K562 (cell line): ENCODE measurements at regions not wholly inside any gene's neighbourhood (a gene's known extent, or its start where the extent isn't known, plus 50 kb on each side); places are given as distances from the start of the nearest gene placed in this dataset.

Source experiments
- ARID1B ChIP-seq: fragments of 450-650 bp; IDR thresholded peaks from 2 replicates; pipeline ENCODE4 v1.6.1; 2016; ENCODE audit warnings: antibody characterized with exemption, mild to moderate bottlenecking, inconsistent platforms
- CBX1 ChIP-seq: sonication (generic); IDR thresholded peaks from 2 replicates; pipeline ENCODE4 v1.6.1; 2016; ENCODE audit warnings: antibody characterized with exemption, low read depth, mild to moderate bottlenecking
- CBX5 ChIP-seq: IDR thresholded peaks from 2 replicates; pipeline ENCODE4 v1.6.1; 2014; ENCODE audit warnings: low read depth, borderline replicate concordance
- FOXA1 ChIP-seq: fragments of 450-650 bp; IDR thresholded peaks from 2 replicates; pipeline ENCODE4 v1.6.1; 2016; ENCODE audit warnings: mild to moderate bottlenecking, borderline replicate concordance
- HDAC2 ChIP-seq: fragments of 450-650 bp; IDR thresholded peaks from 2 replicates; pipeline ENCODE4 v1.6.1; 2016; ENCODE audit warnings: mild to moderate bottlenecking
- NFRKB ChIP-seq: fragments of 450-650 bp; IDR thresholded peaks from 2 replicates; pipeline ENCODE4 v1.6.1; 2016; ENCODE audit warnings: low read depth
- RBM17 ChIP-seq: fragments of 200-400 bp; formaldehyde crosslinking; IDR thresholded peaks from 2 replicates; pipeline ENCODE4 v1.6.1; 2017; ENCODE audit warnings: low read depth, mild to moderate bottlenecking, low read length, borderline replicate concordance
- SMAD4 ChIP-seq: fragments of 250-450 bp; sonication (Bioruptor Pico); conservative IDR thresholded peaks from 2 replicates; pipeline ENCODE4 v1.8.0; 2021; ENCODE audit warnings: inconsistent platforms, mild to moderate bottlenecking, moderate library complexity
- ZNF41 ChIP-seq: fragments of 250-450 bp; sonication (Bioruptor Pico); conservative IDR thresholded peaks from 2 replicates; pipeline ENCODE4 v1.4.0; 2020; ENCODE audit warnings: mild to moderate bottlenecking
- TF ChIP-seq, protein P1 (sequence below), 3 experiments: IDR thresholded peaks in 2 of 3; conservative IDR thresholded peaks in 1 of 3; 2 replicates each; pipeline ENCODE4 v1.5.1; 2011 to 2012; ENCODE audit warnings: low read length in 3 of 3, mild to moderate bottlenecking in 3 of 3, control low read depth in 2 of 3, improper control_type of control experiment in 1 of 3, inconsistent platforms in 1 of 3, low read depth in 1 of 3, mixed read lengths in 1 of 3, moderate library complexity in 1 of 3; ENCODE audit not compliant: insufficient read depth in 2 of 3

DNA sequence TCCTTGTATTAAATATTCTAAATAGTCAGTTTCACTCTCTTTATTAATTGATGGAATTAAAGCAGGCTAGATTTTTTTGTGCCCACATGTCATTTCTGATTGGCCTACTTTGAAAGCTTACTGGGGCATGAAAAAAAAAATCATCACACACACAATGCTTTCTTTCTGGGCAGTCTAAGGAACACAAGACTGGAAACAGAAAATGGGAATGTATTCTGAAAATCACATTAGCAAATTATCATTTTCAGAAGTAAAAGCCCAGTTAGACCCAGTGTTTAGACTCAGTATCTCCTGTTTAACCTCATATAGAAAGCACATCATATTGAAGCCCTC, 339.4 kb downstream of the SPRY2 start:
- no peak for TF ChIP-seq ARID1B
- no peak for TF ChIP-seq ZNF41 (CRISPR knock-in tag)
- no peak for TF ChIP-seq CBX5
- TF ChIP-seq, protein P1, sequence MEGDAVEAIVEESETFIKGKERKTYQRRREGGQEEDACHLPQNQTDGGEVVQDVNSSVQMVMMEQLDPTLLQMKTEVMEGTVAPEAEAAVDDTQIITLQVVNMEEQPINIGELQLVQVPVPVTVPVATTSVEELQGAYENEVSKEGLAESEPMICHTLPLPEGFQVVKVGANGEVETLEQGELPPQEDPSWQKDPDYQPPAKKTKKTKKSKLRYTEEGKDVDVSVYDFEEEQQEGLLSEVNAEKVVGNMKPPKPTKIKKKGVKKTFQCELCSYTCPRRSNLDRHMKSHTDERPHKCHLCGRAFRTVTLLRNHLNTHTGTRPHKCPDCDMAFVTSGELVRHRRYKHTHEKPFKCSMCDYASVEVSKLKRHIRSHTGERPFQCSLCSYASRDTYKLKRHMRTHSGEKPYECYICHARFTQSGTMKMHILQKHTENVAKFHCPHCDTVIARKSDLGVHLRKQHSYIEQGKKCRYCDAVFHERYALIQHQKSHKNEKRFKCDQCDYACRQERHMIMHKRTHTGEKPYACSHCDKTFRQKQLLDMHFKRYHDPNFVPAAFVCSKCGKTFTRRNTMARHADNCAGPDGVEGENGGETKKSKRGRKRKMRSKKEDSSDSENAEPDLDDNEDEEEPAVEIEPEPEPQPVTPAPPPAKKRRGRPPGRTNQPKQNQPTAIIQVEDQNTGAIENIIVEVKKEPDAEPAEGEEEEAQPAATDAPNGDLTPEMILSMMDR (IDR thresholded peaks at IDR 0.05 in 2 of 3, conservative IDR thresholded peaks at IDR 0.05 in 1 of 3; ENCODE audit: insufficient read depth in 2 of 3, low read depth in 1 of 3, low read length in 3 of 3), result no peak
- no peak for TF ChIP-seq RBM17
- TF ChIP-seq HDAC2, result no peak
- TF ChIP-seq FOXA1, result no peak
- no peak for TF ChIP-seq SMAD4
- no peak for TF ChIP-seq CBX1
- no peak for TF ChIP-seq NFRKB
